Glutamatergic neuron (in vitro differentiated cells): ENCODE measurements at regions not wholly inside any gene's neighbourhood (a gene's known extent, or its start where the extent isn't known, plus 50 kb on each side); places are given as distances from the start of the nearest gene placed in this dataset.

Experiments
- DNase-seq: peaks from one replicate; pipeline ENCODE4 v3.0.0; 2022
- H3K27ac Mint-ChIP-seq: one replicate; pipeline ENCODE4 v1.8.0; 2020; ENCODE audit warnings: mild to moderate bottlenecking, mixed read lengths, inconsistent platforms; ENCODE audit not compliant: unreplicated experiment
- H3K27me3 Mint-ChIP-seq: one replicate; pipeline ENCODE4 v1.8.0; 2020; ENCODE audit warnings: mild to moderate bottlenecking, moderate library complexity, mixed read lengths, inconsistent platforms; ENCODE audit not compliant: unreplicated experiment
- H3K36me3 Mint-ChIP-seq: one replicate; pipeline ENCODE4 v1.8.0; 2020; ENCODE audit warnings: mild to moderate bottlenecking, mixed read lengths, inconsistent platforms; ENCODE audit not compliant: unreplicated experiment
- H3K4me1 Mint-ChIP-seq: one replicate; pipeline ENCODE4 v1.8.0; 2020; ENCODE audit warnings: mild to moderate bottlenecking, low read depth, mixed read lengths, inconsistent platforms; ENCODE audit not compliant: unreplicated experiment
- H3K4me3 Mint-ChIP-seq: one replicate; pipeline ENCODE4 v1.8.0; 2020; ENCODE audit warnings: mild to moderate bottlenecking, mixed read lengths, inconsistent platforms; ENCODE audit not compliant: unreplicated experiment
- H3K9me3 Mint-ChIP-seq: one replicate; pipeline ENCODE4 v1.8.0; 2020; ENCODE audit warnings: mild to moderate bottlenecking, moderate library complexity, mixed read lengths, inconsistent platforms; ENCODE audit not compliant: unreplicated experiment
- CTCF ChIP-seq: fragments of 200-600 bp; sonication (generic); IDR thresholded peaks from one replicate; pipeline ENCODE4 v1.5.0; 2021; ENCODE audit not compliant: partially characterized antibody, unreplicated experiment

GRCh38 chr18:60508108-60508507, 135.5 kb upstream of the MC4R start:
- Mint-ChIP-seq H3K4me3 (no peak overlapping the region), H3K27me3 (peaks cover 10% of the 10 kb centered on the region), H3K4me1 (peaks cover 45% of the 10 kb centered on the region), H3K9me3 (peaks cover 8% of the 10 kb centered on the region), H3K36me3 (no peaks in the 10 kb centered on the region), H3K27ac (peak overlapping the region; percentile 77)
- no peak for TF ChIP-seq CTCF
- DNase-seq: no peak

GRCh38 chr18:60534538-60534937, 162.0 kb upstream of the MC4R start:
- no peak for DNase-seq
- no peak for TF ChIP-seq CTCF
- Mint-ChIP-seq H3K9me3 (no peaks in the 10 kb centered on the region), H3K27ac (no peak overlapping the region), H3K27me3 (no peaks in the 10 kb centered on the region), H3K4me1 (peaks cover 3% of the 10 kb centered on the region), H3K4me3 (no peak overlapping the region), H3K36me3 (no peaks in the 10 kb centered on the region)

GRCh38 chr18:60537074-60537473, 164.5 kb upstream of the MC4R start:
- H3K4me1 Mint-ChIP-seq: peaks cover 3% of the 10 kb centered on the region
- H3K27ac Mint-ChIP-seq: no peak overlapping the region
- no peaks in the 10 kb centered on the region for H3K27me3 Mint-ChIP-seq
- no peak for DNase-seq
- H3K36me3 Mint-ChIP-seq: no peaks in the 10 kb centered on the region
- no peak overlapping the region for H3K4me3 Mint-ChIP-seq
- no peaks in the 10 kb centered on the region for H3K9me3 Mint-ChIP-seq
- no peak for TF ChIP-seq CTCF

DNA sequence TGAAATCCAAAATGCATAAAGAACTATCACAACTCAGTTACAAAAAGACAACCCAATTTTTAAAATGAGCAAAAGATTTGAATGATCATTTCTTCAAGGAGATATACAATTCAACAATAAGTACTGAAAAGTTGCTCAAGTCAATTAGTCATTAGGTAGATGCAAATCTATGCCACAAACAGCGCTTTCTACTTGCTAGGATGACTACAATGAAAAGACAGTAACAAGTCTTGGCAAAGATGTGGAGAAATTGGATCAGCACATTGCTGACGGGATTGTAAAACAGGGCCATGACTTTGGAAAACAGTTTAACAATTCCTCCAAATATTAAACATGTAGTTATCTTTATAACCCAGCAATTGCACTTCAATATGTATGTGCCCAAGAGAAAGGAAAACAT, 166.3 kb upstream of the MC4R start:
- no peak overlapping the region for H3K4me3 Mint-ChIP-seq
- H3K27ac Mint-ChIP-seq: no peak overlapping the region
- H3K4me1 Mint-ChIP-seq: peaks cover 11% of the 10 kb centered on the region
- no peaks in the 10 kb centered on the region for H3K27me3 Mint-ChIP-seq
- DNase-seq: no peak
- TF ChIP-seq CTCF: no peak
- no peaks in the 10 kb centered on the region for H3K9me3 Mint-ChIP-seq
- no peaks in the 10 kb centered on the region for H3K36me3 Mint-ChIP-seq

GRCh38 chr18:60541661-60542060, 169.1 kb upstream of the MC4R start:
- H3K27ac Mint-ChIP-seq: no peak overlapping the region
- H3K36me3 Mint-ChIP-seq: no peaks in the 10 kb centered on the region
- H3K9me3 Mint-ChIP-seq: no peaks in the 10 kb centered on the region
- H3K27me3 Mint-ChIP-seq: no peaks in the 10 kb centered on the region
- no peak overlapping the region for H3K4me3 Mint-ChIP-seq
- TF ChIP-seq CTCF: no peak
- peaks cover 11% of the 10 kb centered on the region for H3K4me1 Mint-ChIP-seq
- no peak for DNase-seq
